ENCODE measurements at regions not wholly inside any gene's neighbourhood (a gene's known extent, or its start where the extent isn't known, plus 50 kb on each side); places are given as distances from the start of the nearest gene placed in this dataset.

- TF ChIP-seq CTCF (IDR thresholded peaks at IDR 0.05): no peak
- no peak for TF ChIP-seq POLR2AphosphoS5 (IDR thresholded peaks at IDR 0.05)
- TF ChIP-seq EP300 (IDR thresholded peaks at IDR 0.05; ENCODE audit: low read depth): no peak
These were observed 179.6 kb downstream of the TFAP2C start for GRCh38 chr20:56808732-56809131.
